K562 (cell line): ENCODE measurements at regions not wholly inside any gene's neighbourhood (a gene's known extent, or its start where the extent isn't known, plus 50 kb on each side); places are given as distances from the start of the nearest gene placed in this dataset.

ENCODE experiments used
- BRD4 ChIP-seq: fragments of 200-600 bp; sonication (generic); IDR thresholded peaks from 2 replicates; pipeline ENCODE4 v1.6.1; 2017; ENCODE audit warnings: inconsistent platforms
- JUND ChIP-seq, 2 experiments: IDR thresholded peaks; 2 replicates in 1 of 2; 3 replicates in 1 of 2; pipeline ENCODE4 v1.6.1; 2011; ENCODE audit warnings: borderline replicate concordance in 2 of 2, low read depth in 2 of 2, low read length in 2 of 2, improper control_type of control experiment in 1 of 2, missing biosample characterization in 1 of 2, missing genetic modification characterization in 1 of 2, missing genetic modification reagents in 1 of 2
- NFRKB ChIP-seq: fragments of 450-650 bp; IDR thresholded peaks from 2 replicates; pipeline ENCODE4 v1.6.1; 2016; ENCODE audit warnings: low read depth
- POLR2A ChIP-seq: fragments of 450-650 bp; conservative IDR thresholded peaks from 2 replicates; pipeline ENCODE4 v1.6.1; 2016
- PRDM10 ChIP-seq: fragments of 450-650 bp; IDR thresholded peaks from 2 replicates; pipeline ENCODE4 v1.6.1; 2018; ENCODE audit not compliant: partially characterized antibody
- RNF2 ChIP-seq: sonication (generic); IDR thresholded peaks from 2 replicates; pipeline ENCODE4 v1.6.1; 2016
- TF ChIP-seq, protein P1 (sequence below): sonication (generic); formaldehyde crosslinking; IDR thresholded peaks from 2 replicates; pipeline ENCODE4 v1.8.0; 2023; ENCODE audit warnings: mild to moderate bottlenecking, missing genetic modification reagents
- TF ChIP-seq, protein P2 (sequence below): IDR thresholded peaks from 2 replicates; pipeline ENCODE4 v1.6.1; 2011; ENCODE audit not compliant: insufficient read length; ENCODE audit errors: extremely low read depth

- TF ChIP-seq JUND (IDR thresholded peaks at IDR 0.05; ENCODE audit: borderline replicate concordance, low read depth, low read length) (no peak), JUND (tag; IDR thresholded peaks at IDR 0.05; ENCODE audit: borderline replicate concordance, low read depth, low read length) (no peak), RNF2 (no peak), POLR2A (no peak), PRDM10 (no peak), NFRKB (no peak), BRD4 (no peak)
- TF ChIP-seq, protein P1, sequence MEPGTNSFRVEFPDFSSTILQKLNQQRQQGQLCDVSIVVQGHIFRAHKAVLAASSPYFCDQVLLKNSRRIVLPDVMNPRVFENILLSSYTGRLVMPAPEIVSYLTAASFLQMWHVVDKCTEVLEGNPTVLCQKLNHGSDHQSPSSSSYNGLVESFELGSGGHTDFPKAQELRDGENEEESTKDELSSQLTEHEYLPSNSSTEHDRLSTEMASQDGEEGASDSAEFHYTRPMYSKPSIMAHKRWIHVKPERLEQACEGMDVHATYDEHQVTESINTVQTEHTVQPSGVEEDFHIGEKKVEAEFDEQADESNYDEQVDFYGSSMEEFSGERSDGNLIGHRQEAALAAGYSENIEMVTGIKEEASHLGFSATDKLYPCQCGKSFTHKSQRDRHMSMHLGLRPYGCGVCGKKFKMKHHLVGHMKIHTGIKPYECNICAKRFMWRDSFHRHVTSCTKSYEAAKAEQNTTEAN (CRISPR knock-in tag): no peak
- TF ChIP-seq, protein P2, sequence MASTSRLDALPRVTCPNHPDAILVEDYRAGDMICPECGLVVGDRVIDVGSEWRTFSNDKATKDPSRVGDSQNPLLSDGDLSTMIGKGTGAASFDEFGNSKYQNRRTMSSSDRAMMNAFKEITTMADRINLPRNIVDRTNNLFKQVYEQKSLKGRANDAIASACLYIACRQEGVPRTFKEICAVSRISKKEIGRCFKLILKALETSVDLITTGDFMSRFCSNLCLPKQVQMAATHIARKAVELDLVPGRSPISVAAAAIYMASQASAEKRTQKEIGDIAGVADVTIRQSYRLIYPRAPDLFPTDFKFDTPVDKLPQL: no peak
Measured at GRCh38 chr12:43087195-43088091, 464.6 kb downstream of the ADAMTS20 start.
